GM21723 (cell line): ENCODE measurements at regions not wholly inside any gene's neighbourhood (a gene's known extent, or its start where the extent isn't known, plus 50 kb on each side); places are given as distances from the start of the nearest gene placed in this dataset.

Experiments
- ATAC-seq: cut with Tn5 transposase; IDR thresholded peaks from one replicate; pipeline ENCODE4 v1.9.1; 2021; ENCODE audit warnings: mild to moderate bottlenecking, moderate library complexity; ENCODE audit not compliant: unreplicated experiment

DNA sequence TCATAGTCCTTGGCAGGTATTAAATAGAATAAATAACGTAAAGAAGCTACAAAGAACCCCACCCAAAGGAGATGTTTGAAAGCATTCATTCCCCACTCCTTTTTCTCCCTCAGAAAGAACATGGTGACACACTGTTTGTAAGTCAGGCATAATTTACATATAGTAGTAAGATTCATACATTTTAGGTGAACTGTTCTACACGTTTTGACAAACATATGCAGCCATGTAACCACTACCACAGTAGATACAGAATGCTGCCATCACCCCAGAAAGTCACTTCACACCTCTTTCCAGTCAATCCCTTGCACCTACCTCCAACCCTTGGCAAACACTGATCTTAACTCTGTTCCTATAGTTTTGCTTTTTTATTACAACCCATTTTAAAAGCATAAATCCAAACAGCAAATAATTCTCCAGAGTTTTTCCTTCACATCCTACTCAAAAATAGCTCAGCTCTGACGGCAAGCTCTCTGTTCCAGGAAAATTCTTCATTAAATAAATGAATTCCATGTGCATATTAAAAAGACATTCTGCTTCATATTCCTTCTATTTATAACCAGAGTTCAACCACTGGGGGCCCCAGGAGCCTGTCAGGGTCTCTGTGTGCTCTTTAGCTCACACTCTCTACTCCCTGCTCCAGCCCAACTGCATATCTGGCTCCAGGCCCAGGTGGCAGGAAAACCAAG is 258.8 kb downstream of the PLPP3 start:
- no peak for ATAC-seq

DNA sequence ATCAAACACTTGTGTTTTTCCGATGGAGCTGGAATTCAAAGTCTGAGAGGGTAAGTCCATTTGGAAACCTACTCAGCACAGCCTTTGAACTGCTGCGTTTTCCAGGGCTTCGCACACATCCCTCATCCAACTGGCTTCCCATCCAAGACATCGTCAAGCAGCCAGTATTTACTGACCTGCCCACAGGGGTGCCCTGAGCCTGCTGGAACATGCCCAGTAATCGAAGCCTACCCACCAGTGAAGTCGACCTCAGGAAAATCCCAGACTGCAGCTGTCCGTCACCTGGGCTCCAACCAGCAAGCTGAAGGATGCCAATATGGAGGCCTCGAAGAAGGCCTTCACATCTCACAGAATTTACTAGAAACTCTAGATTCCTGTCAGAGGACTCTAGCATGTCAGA is 261.6 kb downstream of the PLPP3 start:
- no peak for ATAC-seq

DNA sequence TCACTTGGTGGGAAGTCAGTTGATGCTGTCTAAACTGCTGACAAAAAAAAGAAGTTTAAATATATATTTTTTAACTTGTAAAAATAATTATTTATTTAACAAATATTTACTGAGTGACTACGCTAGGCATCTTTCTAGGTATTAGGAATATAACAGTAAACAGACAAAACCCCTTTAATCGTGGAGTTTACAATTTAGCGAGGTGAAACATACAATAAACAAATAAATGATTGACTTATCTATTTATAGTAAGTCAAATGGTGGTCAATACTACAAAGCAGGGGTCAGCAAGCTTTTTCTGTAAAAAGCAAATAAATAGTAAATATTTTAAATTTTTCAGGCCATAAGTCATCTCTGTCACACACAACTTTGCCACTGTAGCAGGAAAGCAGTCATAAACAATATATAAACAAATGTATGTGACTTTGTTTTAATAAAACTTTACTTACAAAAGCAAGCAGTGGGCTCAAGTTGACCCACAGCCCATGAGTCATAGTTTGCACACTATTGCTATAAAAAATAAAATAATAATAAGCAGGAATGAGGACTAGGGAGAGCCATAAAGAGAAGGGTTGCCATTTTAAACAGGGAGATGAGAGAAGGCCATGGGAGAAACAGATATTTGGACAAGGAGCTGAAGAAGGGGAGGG is 263.9 kb downstream of the PLPP3 start:
- no peak for ATAC-seq

DNA sequence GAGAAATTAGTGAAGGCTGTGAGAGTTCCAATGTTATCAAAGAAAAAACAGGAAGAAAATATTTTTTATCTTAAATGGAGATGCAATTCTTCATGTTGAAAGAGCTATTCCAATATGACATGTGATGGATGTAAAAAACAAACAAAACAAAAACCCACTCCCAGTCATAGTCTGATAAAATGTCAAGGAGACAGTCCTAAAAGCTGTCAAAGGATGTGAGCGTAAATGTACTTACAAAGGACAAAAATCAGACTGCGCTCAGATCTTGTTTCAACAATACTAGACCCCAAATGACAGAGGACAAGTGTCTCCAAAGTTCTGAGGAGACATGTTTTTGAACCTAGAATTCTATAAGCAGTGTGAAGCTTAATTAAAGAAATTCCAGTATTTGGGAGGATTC is 265.8 kb downstream of the PLPP3 start:
- ATAC-seq = no peak

DNA sequence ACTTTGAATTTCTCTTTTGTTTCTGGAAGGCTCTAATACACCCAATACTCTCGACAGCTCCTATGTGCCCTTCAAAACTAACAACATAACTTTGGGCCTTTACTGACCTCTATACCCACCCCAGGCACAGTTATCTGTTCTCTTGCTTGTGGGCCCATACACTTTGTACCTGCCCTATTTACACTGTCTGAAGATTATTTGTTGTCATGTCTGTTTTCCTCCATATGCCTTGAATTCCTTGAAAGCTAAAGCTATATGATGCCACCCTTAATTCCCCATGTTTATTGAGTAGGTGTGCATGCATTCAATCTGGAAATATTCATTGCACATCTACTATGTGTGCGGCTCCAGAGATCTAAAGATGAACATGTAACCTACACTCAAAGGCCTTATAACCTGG is 267.6 kb downstream of the PLPP3 start:
- ATAC-seq = no peak

DNA sequence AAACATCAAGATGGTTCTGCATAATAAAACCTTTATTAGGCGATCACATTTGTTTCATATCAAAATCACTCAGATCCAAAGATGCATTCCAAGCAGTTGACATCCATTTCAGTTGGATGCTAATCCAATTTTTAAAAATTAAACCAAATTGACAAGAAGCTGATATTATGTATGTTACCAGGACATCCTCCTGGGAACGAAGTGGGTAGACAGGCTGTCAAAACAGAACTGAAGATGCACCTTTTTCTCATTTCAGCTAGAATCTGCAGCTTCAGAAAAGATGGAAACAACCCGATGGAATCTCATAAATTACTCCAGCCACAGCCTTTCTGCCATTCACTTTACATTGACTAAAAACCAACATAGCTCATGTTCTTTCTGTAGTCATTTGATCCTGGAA is 268.4 kb downstream of the PLPP3 start:
- ATAC-seq = no peak

DNA sequence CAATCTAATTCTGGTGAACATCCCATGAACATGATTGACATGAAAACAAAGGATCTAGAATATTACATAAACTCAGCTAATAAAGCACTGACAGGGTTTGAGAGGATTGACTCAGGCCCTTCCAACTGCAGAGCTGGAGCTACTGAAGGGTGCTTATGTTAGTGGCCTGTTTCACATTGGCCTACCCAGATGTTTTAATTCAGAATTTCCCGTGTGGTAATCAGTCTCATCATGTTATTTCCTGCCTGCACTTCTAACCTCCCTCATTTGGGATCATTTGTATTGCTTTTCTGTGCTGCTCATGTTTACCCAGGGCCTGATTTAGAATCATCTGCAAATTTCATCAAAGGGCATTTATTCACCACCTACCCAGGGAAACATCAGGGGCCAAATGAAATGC is 270.3 kb downstream of the PLPP3 start:
- ATAC-seq = no peak

DNA sequence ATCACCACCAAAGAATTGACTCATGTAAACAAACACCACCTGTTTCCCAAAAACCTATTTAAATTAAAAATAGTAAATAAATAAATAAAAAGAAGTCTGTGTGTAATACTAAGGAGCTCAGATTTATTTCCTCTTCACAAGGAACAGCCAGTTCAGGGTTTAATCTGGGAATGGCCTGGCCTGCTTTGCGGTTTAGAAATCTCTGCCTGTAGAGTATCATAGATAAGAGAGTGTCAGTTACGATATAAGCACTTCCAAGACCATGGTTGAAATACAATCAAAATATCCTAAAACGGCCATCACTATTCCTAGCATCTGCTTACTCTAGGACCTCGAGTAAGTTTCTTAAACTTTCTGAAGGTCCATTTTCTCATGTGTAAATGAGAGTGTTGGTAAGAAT is 274.4 kb downstream of the PLPP3 start:
- ATAC-seq = no peak

DNA sequence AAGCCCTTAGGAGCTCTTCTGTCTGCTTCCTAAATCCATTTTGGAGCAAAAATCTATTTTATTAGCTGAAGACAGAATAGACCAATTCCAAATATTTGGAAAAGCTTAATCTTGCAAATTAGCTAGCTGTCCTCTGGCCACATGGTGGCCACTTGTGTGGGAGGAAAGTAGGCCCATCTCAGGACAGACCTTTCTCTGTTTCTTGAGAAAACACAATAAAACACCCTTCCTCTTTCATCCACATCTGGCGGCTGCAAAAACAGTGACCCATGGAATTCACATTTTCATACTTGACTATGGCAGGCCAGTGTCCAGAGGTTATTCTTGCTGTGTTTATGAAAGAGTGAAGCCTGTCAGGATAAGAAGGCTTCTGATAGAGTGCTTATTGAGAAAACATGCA is 275.6 kb downstream of the PLPP3 start:
- ATAC-seq = no peak

DNA sequence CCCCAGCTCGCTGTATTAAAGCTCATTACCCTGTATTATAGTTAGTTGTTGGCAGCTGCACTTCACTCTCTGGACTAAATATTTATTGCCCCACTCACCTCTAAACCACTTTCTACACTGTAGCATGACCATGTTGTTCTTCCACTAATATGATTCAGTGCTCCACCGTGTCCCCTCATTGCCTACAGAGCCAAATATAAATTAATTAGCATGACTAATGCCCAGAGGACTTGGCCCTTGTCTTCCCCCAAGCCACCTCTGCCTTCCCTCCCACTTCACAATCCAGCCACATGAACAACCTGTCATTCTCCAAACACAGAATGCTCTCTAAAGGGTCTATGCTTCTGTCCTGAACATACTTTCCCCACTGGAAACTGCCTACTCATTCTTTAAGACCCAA is 276.5 kb downstream of the PLPP3 start:
- ATAC-seq = no peak

DNA sequence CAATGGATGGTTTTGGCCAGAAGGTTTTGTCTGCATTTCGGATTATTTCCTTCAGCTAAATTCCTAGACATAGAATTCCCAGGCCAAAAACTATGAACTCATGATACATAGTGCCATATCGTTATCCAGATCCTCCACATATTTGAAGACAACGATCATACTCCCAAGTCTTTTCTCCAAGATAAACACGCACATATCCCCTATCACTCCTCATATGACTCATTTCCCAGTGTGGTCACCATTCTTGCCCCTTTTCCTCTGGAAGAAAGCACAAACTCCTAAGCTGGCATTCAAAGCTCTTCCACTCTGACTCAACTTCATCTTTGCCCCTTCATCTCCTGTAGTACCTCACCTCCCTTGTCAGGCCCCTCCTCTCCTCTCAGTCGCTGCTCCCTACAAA is 277.6 kb downstream of the PLPP3 start:
- no peak for ATAC-seq

DNA sequence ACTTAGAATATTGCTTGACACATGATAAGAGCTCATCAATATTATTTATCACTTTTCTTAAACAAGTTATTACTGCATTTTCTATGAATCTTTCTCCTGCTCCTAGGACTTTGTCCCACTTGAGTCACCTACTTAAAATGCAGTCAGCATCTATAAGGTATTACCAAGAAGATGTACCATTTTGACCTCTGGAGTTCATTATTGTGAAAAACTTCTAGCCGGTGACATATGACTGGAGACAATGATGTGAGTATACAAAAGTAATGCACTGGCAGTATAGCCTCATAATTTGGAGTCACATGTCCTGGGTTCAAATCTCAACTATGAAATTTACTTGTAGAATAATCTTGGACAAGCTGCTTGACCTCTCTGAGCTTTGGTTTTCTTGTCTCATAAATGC is 278.5 kb downstream of the PLPP3 start:
- no peak for ATAC-seq

DNA sequence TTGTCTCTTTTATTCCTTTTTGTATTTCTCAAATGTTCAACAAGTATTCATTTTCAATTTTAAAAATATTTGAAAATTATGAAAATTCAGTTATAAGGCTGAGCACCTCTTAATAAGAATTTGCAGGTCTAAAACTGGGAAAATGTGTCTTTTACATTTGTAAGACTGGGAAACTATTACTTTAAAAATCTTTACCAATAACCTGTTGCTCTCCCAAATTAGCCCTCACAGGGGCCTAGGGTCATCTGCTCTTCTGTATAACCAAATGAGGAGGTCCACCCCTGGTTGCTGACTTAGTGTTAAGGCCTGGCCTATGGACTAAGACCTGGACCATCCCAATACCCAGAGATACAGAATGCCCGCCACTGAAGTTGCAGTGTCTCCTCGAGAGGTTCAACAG is 280.5 kb downstream of the PLPP3 start:
- ATAC-seq = no peak

DNA sequence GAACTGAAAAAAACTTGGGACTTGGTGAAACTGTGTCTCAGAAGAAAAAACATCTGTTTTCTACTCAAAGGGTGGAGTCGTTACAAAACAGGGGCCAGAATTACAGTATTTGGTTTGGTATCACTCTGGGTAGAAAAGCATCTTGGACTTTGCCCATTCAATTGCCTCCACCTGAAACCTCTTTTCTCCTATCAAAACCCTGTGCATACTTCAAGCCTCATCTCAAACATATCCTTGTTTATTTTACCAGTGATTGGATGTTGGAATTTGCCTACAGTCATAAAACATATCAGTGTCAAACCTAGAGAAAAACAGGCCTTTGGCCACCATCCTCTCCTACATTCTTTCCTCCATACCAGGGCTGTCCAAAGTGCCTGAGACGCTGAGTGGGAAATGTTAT is 281.5 kb downstream of the PLPP3 start:
- ATAC-seq = no peak

DNA sequence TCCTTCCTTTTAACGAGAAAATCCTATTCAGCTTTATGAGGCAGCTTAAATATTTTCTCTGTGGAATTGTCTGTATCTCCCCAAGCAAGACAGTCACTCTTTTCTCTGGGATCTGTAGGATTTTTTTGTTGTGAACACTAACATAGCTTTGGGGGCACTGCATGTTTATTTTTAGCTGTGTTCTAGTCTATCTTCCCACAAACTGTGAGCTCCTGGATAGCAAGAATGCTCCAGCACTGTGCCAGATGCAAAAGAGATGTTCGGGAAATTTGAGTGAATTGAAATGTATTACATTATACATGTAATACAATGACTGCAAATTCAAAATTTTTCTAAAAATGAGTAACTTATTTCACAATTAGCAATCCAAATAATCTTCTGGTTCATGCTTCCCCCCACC is 282.2 kb downstream of the PLPP3 start:
- no peak for ATAC-seq

DNA sequence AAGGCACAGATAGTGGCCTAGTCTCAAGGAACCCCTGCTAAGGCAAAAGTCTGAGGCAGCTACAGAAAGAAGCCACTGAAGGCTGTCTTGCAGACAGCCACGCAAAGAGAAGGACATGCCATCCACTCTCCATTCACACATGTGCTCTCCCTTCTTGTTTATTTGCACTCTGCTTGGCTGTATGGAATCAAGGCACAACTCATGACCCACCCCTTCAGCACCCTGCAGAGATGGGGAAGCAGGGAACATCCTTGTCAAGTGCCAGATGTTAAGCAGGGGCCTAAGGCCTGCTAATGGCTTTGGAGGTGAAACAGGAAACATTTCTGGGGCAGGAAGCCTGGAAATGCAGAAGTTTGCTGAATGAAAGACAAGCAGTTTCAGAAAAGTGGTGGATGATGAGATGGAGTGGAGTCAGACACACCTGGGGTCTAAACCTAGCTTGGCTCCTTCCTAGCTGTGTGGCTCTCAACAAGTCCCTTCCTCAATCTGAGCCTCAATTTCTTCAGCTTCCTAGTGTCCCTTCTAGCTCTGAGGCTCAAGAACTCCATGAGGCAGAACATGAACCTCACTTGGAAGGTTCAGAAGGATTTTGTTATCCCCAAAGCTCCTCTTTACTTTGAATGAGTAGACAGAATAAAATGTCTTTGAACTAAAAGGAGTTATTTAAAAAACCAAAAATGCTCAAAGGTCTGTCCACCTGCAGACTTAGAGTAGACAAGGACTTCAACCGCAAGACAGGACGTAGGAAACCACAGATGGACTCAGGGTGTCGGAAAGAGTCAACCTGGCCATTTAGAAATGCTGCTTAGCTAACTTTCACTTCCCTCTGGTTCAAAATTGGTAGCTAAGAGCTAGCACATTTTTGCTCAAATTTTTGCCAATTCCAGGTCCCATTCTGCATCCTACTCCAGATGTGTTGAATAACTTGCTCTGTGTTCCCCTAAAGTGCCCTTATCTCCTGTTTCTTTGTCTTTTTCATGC is 283.1 kb downstream of the PLPP3 start:
- ATAC-seq = no peak

DNA sequence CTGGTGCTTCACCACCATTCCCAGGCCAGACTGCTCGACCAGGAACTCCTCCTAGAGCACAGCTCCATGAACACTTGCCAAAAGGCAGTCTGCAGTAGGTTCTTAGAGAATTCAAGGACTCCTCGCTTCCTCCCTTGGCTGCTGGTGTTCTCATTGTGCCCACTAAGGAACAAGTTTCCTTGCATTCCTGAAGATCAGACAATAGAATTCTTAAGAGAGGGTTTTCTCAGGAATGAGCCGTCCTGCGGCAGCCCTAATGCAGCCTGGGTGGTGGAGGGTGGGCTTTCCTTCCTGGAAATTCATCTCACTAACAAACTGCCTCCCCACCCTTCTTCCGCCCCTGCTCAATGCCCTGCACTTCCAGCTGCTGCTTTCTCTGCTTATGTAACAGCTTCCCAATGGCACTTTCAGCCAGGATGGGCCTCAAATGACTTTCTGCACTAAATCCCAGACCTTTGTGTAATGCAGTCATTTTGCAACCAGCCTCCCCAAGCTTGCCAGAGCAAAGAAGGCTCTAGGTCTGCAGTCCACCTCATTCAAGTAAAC is 287.9 kb downstream of the PLPP3 start:
- ATAC-seq = no peak

DNA sequence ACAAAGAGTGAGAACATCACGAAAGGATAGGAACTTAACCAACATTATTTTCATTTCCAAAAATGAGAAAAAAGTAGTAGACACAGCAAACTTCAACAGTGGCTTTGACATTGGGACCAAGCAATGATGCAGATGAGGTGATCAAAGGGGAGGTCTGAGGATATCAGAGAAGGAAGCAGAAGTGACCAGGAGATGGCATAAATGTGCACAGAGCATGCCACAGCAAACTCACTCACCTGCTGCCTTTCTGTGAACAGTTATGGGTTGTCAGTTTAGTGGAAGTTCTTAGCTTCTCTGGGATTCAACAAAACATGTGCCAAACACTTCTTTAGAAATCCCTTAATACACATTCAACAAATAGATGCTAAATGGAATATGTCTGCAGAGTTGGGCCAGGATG is 290.1 kb downstream of the PLPP3 start:
- ATAC-seq = no peak

DNA sequence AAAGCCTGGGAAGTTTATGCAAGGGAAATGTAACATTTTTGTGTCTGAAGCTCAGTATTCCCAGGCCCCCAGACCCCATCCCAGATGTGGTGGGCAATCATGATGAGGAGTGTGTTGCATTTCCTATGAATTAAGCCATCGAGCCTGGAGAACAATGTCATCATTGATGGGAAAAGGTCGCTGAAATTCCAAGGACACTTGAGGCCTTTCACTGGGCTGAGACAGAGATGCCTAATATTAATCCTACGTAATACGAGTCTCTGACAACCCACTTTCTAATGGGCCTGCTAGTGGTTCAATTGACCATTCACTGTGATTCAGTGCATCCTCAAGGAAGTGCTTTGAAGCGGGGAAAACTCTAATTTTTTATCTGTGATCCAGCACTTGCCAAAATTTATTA is 291.6 kb downstream of the PLPP3 start:
- no peak for ATAC-seq

DNA sequence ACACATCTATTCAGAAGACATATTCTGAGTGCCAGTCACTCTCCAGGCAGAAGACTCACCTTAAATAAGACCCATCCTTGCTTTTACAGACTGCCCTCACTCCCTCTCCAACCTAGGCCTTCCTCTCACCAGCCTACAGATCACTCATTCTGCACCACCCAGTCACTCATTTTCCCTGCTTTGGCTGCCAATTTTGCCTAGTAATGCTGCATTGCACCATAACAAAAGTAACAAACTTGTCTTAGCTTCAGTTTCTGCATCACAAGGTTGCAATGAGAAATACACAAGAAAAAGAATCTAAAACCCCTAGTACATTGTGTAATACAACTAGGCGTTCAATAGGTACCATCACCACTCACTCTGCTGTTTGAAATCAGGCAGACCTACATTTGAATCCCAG is 292.4 kb downstream of the PLPP3 start:
- no peak for ATAC-seq

DNA sequence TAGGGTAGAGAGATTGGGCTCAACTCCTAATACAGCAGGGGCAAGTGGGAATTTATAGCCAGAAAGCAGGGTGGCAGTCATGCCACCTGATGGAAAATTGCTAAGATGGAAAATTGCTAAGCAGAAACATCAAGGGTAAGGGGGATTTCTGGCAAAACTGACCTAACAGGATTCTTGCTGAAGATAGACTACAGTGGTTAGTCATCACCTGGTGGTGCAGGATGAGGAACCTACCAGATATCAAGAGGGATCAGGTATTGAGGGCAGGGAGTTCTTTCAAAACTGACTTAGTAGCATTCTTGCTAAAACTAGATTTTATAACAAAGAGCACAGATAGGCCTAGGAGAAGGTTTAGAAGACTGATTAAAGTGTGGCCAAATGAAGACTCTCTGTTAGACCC is 292.9 kb downstream of the PLPP3 start:
- no peak for ATAC-seq
